ENCODE measurements at regions not wholly inside any gene's neighbourhood (a gene's known extent, or its start where the extent isn't known, plus 50 kb on each side); places are given as distances from the start of the nearest gene placed in this dataset.

DNA sequence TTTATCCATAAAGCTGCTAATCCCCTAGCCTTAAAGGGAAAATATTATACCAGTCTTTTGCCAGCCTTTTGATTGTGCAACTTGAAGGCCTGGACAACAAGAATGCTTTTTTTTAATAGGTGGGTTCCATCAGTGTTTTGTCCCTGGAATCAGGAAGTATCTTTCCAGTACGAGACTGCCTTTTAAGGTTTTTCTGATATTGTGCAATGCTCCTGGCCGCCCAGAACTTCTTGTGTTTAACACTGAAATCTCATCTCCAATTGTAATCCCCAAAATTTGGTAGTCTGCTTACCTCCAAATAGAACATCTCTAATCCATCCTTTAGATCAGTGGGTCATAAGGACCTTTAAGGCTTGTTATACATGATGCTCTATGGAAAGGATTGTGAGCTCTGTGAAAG is 256.7 kb downstream of the NAF1 start:
- Mint-ChIP-seq H3K9me3 (peaks cover 0 to 6% (median 2%) of the 10 kb centered on the region in 7 donors), H3K36me3 (no peaks in the 10 kb centered on the region), H3K4me3 (no peak overlapping the region), H3K27ac (no peak overlapping the region), H3K27me3 (no peaks in the 10 kb centered on the region), H3K4me1 (no peaks in the 10 kb centered on the region)
- H3K9me3 ChIP-seq (ENCODE audit: control insufficient read depth in 2 of 2, low read length in 2 of 2), result peaks cover 0 to 9% of the 10 kb centered on the region in 2 experiments
- no peak for ATAC-seq (ENCODE audit: low read depth in 2 of 2)
- no peak overlapping the region for H3K27ac ChIP-seq (ENCODE audit: insufficient read depth, low read length, poor library complexity, severe bottlenecking)
- no peaks in the 10 kb centered on the region for H3K4me1 ChIP-seq (ENCODE audit: control insufficient read depth, insufficient read depth, low read length, poor library complexity, severe bottlenecking)
- no peak overlapping the region for H3K4me3 ChIP-seq (ENCODE audit: low read depth, low read length)
- H3K36me3 ChIP-seq (ENCODE audit: control insufficient read depth, insufficient read depth, low read length), result no peaks in the 10 kb centered on the region
- no peak for DNase-seq
- H3K27me3 ChIP-seq (ENCODE audit: control insufficient read depth, insufficient read depth, low read length), result no peaks in the 10 kb centered on the region

DNA sequence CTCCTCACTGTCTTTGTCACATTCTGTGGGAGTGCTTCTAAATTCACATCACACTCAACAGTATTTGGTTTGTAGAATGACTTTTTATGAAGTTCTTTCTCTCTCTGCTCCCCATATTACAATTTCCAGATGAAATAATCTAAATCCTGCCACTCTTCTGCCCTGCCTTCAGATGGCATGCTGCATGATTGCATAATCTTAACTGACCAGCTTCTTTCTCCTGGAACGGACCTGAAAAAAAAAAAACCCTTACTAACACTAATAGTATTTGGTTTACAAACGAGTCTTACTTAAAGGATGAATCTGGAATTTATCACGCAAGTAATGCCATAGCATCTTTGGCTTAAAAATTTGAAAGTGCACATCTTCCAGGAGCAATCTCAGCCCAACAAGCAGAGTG is 272.3 kb downstream of the NAF1 start:
- no peaks in the 10 kb centered on the region for H3K4me1 ChIP-seq (ENCODE audit: control insufficient read depth, insufficient read depth, low read length, poor library complexity, severe bottlenecking)
- H3K9me3 ChIP-seq (ENCODE audit: control insufficient read depth in 2 of 2, low read length in 2 of 2), result no peaks in the 10 kb centered on the region
- H3K4me1 Mint-ChIP-seq, result no peaks in the 10 kb centered on the region
- H3K27me3 ChIP-seq (ENCODE audit: control insufficient read depth, insufficient read depth, low read length), result no peaks in the 10 kb centered on the region
- DNase-seq (no peak), ATAC-seq (ENCODE audit: low read depth in 2 of 2) (no peak)
- H3K36me3 ChIP-seq (ENCODE audit: control insufficient read depth, insufficient read depth, low read length), result no peaks in the 10 kb centered on the region
- H3K4me3 Mint-ChIP-seq, result no peak overlapping the region
- H3K4me3 ChIP-seq (ENCODE audit: low read depth, low read length), result no peak overlapping the region
- no peaks in the 10 kb centered on the region for H3K27me3 Mint-ChIP-seq
- peaks cover 0 to 9% (median 0%) of the 10 kb centered on the region in 7 donors for H3K9me3 Mint-ChIP-seq
- H3K36me3 Mint-ChIP-seq, result no peaks in the 10 kb centered on the region
- H3K27ac Mint-ChIP-seq, result no peak overlapping the region
- H3K27ac ChIP-seq (ENCODE audit: insufficient read depth, low read length, poor library complexity, severe bottlenecking), result no peak overlapping the region

DNA sequence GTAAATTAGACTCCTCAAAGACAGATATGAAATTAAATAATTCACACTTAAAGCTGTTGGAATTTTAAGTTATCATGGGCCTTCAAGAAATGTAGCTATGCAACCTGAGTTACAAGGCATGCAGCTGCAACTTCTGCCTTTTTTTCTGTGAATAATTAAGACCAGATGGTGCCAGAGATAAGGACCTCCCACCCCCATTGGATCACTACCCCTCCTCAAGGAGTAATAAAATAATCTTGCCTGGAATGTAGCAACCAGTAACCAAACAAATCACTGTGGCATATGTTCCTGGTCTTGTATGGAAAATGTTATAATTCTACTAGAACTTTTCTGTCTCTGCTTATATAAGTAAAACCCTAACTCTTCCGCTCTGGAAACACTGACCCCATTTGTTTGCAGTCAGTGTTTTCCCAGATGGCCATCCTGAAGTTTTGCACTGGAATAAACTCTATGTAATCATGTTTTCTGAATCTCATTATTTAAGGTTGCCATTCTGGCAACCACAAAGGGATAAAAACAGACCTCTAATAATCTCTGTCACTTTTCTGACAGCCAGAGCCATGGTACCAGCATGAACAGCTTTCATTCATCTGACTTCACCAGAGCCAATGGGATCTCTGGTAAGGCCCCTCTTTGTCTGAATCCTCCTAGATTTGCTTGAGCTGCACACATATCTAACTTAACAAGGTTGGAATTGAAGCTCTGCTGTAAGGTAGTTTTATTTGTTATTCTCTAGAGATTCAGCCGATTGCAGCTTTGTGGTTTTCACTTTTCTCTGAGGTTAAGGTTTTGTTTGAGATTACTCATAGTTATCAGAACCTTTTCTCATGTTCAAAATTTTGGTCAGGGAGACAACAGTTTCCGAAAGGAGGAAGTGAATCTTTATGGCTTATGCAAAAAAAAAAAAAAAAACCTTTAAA is 274.6 kb downstream of the NAF1 start:
- ATAC-seq (ENCODE audit: low read depth in 2 of 2) (no peak), DNase-seq (peak in 1 of 3 donors; percentile 6)
- Mint-ChIP-seq H3K27ac (no peak overlapping the region), H3K36me3 (no peaks in the 10 kb centered on the region), H3K9me3 (peaks cover 0 to 9% (median 3%) of the 10 kb centered on the region in 7 donors), H3K4me1 (no peaks in the 10 kb centered on the region), H3K27me3 (no peaks in the 10 kb centered on the region), H3K4me3 (no peak overlapping the region)
- H3K4me1 ChIP-seq (ENCODE audit: control insufficient read depth, insufficient read depth, low read length, poor library complexity, severe bottlenecking), result no peaks in the 10 kb centered on the region
- H3K36me3 ChIP-seq (ENCODE audit: control insufficient read depth, insufficient read depth, low read length), result no peaks in the 10 kb centered on the region
- no peak overlapping the region for H3K4me3 ChIP-seq (ENCODE audit: low read depth, low read length)
- no peak overlapping the region for H3K27ac ChIP-seq (ENCODE audit: insufficient read depth, low read length, poor library complexity, severe bottlenecking)
- H3K27me3 ChIP-seq (ENCODE audit: control insufficient read depth, insufficient read depth, low read length), result no peaks in the 10 kb centered on the region
- no peaks in the 10 kb centered on the region for H3K9me3 ChIP-seq (ENCODE audit: control insufficient read depth in 2 of 2, low read length in 2 of 2)

DNA sequence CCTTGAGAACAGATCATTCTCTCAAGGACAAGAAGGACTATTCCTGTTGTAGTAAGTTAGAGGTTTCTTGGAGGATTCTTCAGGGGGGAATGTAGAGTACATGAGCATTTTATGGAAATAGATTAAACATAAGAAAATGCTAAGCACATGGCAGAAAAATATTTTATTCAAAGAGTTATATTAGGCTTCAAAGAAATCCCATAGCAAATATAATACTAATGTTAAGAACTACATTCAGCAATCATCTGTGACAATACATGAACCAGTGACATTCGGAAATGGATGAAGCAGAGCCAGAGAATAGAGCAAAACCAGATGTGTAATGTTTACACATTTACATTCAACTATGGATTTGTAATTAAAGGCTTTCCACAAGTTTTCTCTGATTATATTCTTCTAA is 288.6 kb downstream of the NAF1 start:
- Mint-ChIP-seq H3K4me3 (no peak overlapping the region), H3K27me3 (peaks cover 4% of the 10 kb centered on the region), H3K9me3 (peaks cover 0 to 5% (median 3%) of the 10 kb centered on the region in 7 donors), H3K27ac (no peak overlapping the region), H3K4me1 (no peaks in the 10 kb centered on the region), H3K36me3 (no peaks in the 10 kb centered on the region)
- DNase-seq (no peak), ATAC-seq (ENCODE audit: low read depth in 2 of 2) (no peak)
- Histone ChIP-seq H3K9me3 (ENCODE audit: control insufficient read depth in 2 of 2, low read length in 2 of 2) (no peaks in the 10 kb centered on the region), H3K27ac (ENCODE audit: insufficient read depth, low read length, poor library complexity, severe bottlenecking) (no peak overlapping the region), H3K27me3 (ENCODE audit: control insufficient read depth, insufficient read depth, low read length) (no peaks in the 10 kb centered on the region), H3K36me3 (ENCODE audit: control insufficient read depth, insufficient read depth, low read length) (no peaks in the 10 kb centered on the region), H3K4me1 (ENCODE audit: control insufficient read depth, insufficient read depth, low read length, poor library complexity, severe bottlenecking) (no peaks in the 10 kb centered on the region), H3K4me3 (ENCODE audit: low read depth, low read length) (no peak overlapping the region)

DNA sequence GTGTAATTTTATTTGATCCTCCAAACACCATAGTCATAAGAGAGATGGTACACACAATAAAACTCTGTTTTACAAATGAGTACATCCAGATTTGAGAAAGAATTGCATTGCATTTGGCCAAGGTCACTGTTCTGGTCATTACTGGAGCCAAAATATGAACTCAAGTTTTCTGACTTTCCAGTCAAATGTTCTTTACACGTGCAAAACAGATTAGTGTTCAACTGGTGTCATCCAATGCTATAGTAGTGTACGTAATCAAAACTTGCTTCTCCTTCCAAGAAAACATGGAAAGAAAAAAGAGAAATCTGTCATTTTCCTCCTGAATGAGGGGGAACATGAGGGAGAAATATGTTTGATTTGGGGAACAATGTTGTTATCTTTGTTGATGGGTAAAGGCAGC is 291.9 kb downstream of the NAF1 start:
- H3K27ac ChIP-seq (ENCODE audit: insufficient read depth, low read length, poor library complexity, severe bottlenecking), result no peak overlapping the region
- no peaks in the 10 kb centered on the region for H3K4me1 ChIP-seq (ENCODE audit: control insufficient read depth, insufficient read depth, low read length, poor library complexity, severe bottlenecking)
- Mint-ChIP-seq H3K36me3 (no peaks in the 10 kb centered on the region), H3K27ac (no peak overlapping the region), H3K4me3 (no peak overlapping the region), H3K9me3 (peaks cover 0 to 9% (median 1%) of the 10 kb centered on the region in 7 donors), H3K27me3 (no peaks in the 10 kb centered on the region), H3K4me1 (no peaks in the 10 kb centered on the region)
- H3K4me3 ChIP-seq (ENCODE audit: low read depth, low read length), result no peak overlapping the region
- no peaks in the 10 kb centered on the region for H3K36me3 ChIP-seq (ENCODE audit: control insufficient read depth, insufficient read depth, low read length)
- DNase-seq (no peak), ATAC-seq (ENCODE audit: low read depth in 2 of 2) (no peak)
- no peaks in the 10 kb centered on the region for H3K9me3 ChIP-seq (ENCODE audit: control insufficient read depth in 2 of 2, low read length in 2 of 2)
- no peaks in the 10 kb centered on the region for H3K27me3 ChIP-seq (ENCODE audit: control insufficient read depth, insufficient read depth, low read length)

DNA sequence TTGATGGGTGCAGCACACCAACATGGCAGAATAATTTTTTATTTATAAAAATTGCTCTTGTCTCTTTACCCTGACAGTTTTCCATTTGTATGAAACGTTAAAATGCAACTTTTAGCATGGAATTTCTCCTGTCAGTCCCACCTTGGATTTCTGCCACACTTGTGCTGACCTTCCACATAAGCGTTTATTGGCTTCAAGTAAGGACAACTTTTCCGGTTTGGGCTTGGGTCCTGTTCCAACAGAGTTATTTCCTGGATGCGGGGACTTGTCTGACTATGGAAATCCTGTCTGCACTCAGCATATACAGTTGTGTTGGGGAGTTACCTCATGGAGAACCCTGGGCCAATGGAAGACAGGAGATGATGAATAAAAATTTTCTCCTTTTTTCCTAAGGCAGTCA is 294.7 kb downstream of the NAF1 start:
- Mint-ChIP-seq H3K36me3 (no peaks in the 10 kb centered on the region), H3K27me3 (no peaks in the 10 kb centered on the region), H3K27ac (no peak overlapping the region), H3K9me3 (peaks cover 0 to 14% (median 0%) of the 10 kb centered on the region in 7 donors), H3K4me3 (no peak overlapping the region), H3K4me1 (no peaks in the 10 kb centered on the region)
- Histone ChIP-seq H3K4me3 (ENCODE audit: low read depth, low read length) (no peak overlapping the region), H3K27ac (ENCODE audit: insufficient read depth, low read length, poor library complexity, severe bottlenecking) (no peak overlapping the region), H3K4me1 (ENCODE audit: control insufficient read depth, insufficient read depth, low read length, poor library complexity, severe bottlenecking) (no peaks in the 10 kb centered on the region), H3K27me3 (ENCODE audit: control insufficient read depth, insufficient read depth, low read length) (no peaks in the 10 kb centered on the region), H3K36me3 (ENCODE audit: control insufficient read depth, insufficient read depth, low read length) (no peaks in the 10 kb centered on the region), H3K9me3 (ENCODE audit: control insufficient read depth in 2 of 2, low read length in 2 of 2) (no peaks in the 10 kb centered on the region)
- ATAC-seq (ENCODE audit: low read depth in 2 of 2) (no peak), DNase-seq (no peak)

DNA sequence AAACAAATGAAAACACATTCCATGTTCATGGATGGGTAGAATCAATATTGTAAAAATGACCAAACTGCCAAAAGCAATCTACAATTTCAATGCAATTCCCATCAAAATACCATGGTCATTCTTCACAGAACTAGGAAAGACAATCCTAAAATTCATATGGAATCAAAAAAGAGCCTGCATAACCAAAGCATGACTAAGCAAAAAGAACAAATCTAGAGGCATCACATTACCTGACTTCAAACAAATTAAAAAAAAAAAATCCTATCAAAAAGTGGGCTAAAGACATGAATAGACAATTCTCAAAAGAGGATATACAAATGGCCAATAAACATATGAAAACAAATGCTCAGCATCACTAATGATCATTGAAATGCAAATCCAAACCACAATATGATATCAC is 297.5 kb downstream of the NAF1 start:
- Mint-ChIP-seq H3K36me3 (no peaks in the 10 kb centered on the region), H3K27ac (no peak overlapping the region), H3K4me3 (no peak overlapping the region), H3K27me3 (no peaks in the 10 kb centered on the region), H3K9me3 (peaks cover 0 to 20% (median 6%) of the 10 kb centered on the region in 7 donors), H3K4me1 (no peaks in the 10 kb centered on the region)
- Histone ChIP-seq H3K36me3 (ENCODE audit: control insufficient read depth, insufficient read depth, low read length) (no peaks in the 10 kb centered on the region), H3K27ac (ENCODE audit: insufficient read depth, low read length, poor library complexity, severe bottlenecking) (no peak overlapping the region), H3K9me3 (ENCODE audit: control insufficient read depth in 2 of 2, low read length in 2 of 2) (no peaks in the 10 kb centered on the region), H3K4me1 (ENCODE audit: control insufficient read depth, insufficient read depth, low read length, poor library complexity, severe bottlenecking) (no peaks in the 10 kb centered on the region), H3K4me3 (ENCODE audit: low read depth, low read length) (no peak overlapping the region), H3K27me3 (ENCODE audit: control insufficient read depth, insufficient read depth, low read length) (no peaks in the 10 kb centered on the region)
- ATAC-seq (ENCODE audit: low read depth in 2 of 2), result no peak
- DNase-seq, result no peak

DNA sequence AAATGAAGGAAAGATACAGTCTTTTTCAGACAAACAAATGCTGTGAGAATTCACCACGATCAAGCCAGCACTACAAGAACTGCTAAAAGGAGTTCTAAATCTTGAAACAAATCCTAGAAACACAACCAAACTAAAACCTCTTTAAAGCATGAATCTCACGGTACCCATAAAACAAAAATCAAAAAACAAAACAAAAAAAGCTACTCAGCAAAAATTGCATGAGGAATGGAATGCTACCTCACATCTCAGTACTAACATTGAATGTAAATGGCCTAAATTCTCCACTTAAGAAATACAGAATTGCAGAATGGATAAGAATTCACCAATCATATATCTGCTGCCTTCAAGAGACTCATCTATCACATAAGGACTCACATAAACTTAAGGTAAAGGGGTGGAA is 300.1 kb downstream of the NAF1 start:
- Mint-ChIP-seq H3K27ac (no peak overlapping the region), H3K4me1 (no peaks in the 10 kb centered on the region), H3K27me3 (no peaks in the 10 kb centered on the region), H3K36me3 (no peaks in the 10 kb centered on the region), H3K9me3 (peaks cover 0 to 18% (median 3%) of the 10 kb centered on the region in 7 donors), H3K4me3 (no peak overlapping the region)
- H3K36me3 ChIP-seq (ENCODE audit: control insufficient read depth, insufficient read depth, low read length), result no peaks in the 10 kb centered on the region
- H3K27ac ChIP-seq (ENCODE audit: insufficient read depth, low read length, poor library complexity, severe bottlenecking), result no peak overlapping the region
- ATAC-seq (ENCODE audit: low read depth in 2 of 2) (no peak), DNase-seq (no peak)
- H3K9me3 ChIP-seq (ENCODE audit: control insufficient read depth in 2 of 2, low read length in 2 of 2), result no peaks in the 10 kb centered on the region
- H3K27me3 ChIP-seq (ENCODE audit: control insufficient read depth, insufficient read depth, low read length), result no peaks in the 10 kb centered on the region
- H3K4me3 ChIP-seq (ENCODE audit: low read depth, low read length), result no peak overlapping the region
- no peaks in the 10 kb centered on the region for H3K4me1 ChIP-seq (ENCODE audit: control insufficient read depth, insufficient read depth, low read length, poor library complexity, severe bottlenecking)
